Esophagus muscularis mucosa (tissue), 4 donors: ENCODE measurements at regions not wholly inside any gene's neighbourhood (a gene's known extent, or its start where the extent isn't known, plus 50 kb on each side); places are given as distances from the start of the nearest gene placed in this dataset.

Source experiments
- DNase-seq: peaks from one replicate; pipeline ENCODE4 v3.0.0-alpha.2; 2017; ENCODE audit errors: extremely low spot score
- H3K27ac ChIP-seq, 4 donors: fragments of 200-600 bp; sonication (generic); replicated peaks in 1 of 4; 1 replicate in 3 of 4; 2 replicates in 1 of 4; pipeline ENCODE4 v1.5.1; 2016 to 2019; ENCODE audit warnings: mild to moderate bottlenecking in 1 of 4
- H3K27me3 ChIP-seq, 4 donors: fragments of 200-600 bp; sonication (generic); one replicate each; pipeline versions ENCODE4 v1.5.1 to v1.6.0; 2016 to 2019
- H3K36me3 ChIP-seq, 4 donors: fragments of 200-600 bp; sonication (generic); one replicate each; pipeline ENCODE4 v1.5.1; 2016 to 2019
- H3K4me1 ChIP-seq, 4 donors: fragments of 200-600 bp; sonication (generic); one replicate each; pipeline ENCODE4 v1.5.1; 2016 to 2019
- H3K4me3 ChIP-seq, 4 donors: fragments of 200-600 bp; sonication (generic); 1 replicate in 2 of 4; 2 replicates in 2 of 4; pipeline ENCODE4 v1.5.1; 2016 to 2019; ENCODE audit warnings: mild to moderate bottlenecking in 4 of 4, moderate library complexity in 1 of 4
- H3K9me3 ChIP-seq, 4 donors: fragments of 200-600 bp; sonication (generic); 1 replicate in 3 of 4; 2 replicates in 1 of 4; pipeline ENCODE4 v1.5.1; 2016 to 2019
- CTCF ChIP-seq, 3 experiments: fragments of 200-600 bp in 2 of 3; fragments of 450-650 bp in 1 of 3; sonication (generic) in 2 of 3; IDR thresholded peaks; one replicate each; pipeline ENCODE4 v1.5.1; 2017 to 2019; ENCODE audit warnings: antibody characterized with exemption in 3 of 3, mild to moderate bottlenecking in 2 of 3, moderate library complexity in 1 of 3
- EP300 ChIP-seq: sonication (generic); formaldehyde crosslinking; IDR thresholded peaks from one replicate; pipeline ENCODE4 v1.6.1; 2017; ENCODE audit warnings: antibody characterized with exemption
- POLR2A ChIP-seq: fragments of 450-650 bp; IDR thresholded peaks from one replicate; pipeline ENCODE4 v1.6.1; 2017; ENCODE audit warnings: antibody characterized with exemption, moderate library complexity, mild to moderate bottlenecking, low read depth
- POLR2AphosphoS5 ChIP-seq, 2 donors: sonication (generic); formaldehyde crosslinking; IDR thresholded peaks; one replicate each; pipeline ENCODE4 v1.6.1; 2017; ENCODE audit warnings: antibody characterized with exemption in 2 of 2
- WGBS: methylation state at CpG from one replicate; pipeline ENCODE4 v1.1.5; 2018; 5-methylcytosine and 5-hydroxymethylcytosine counted together
- intact Hi-C: fragments of 100-400 bp; cut with DNase I; formaldehyde crosslinking; loops from one replicate; pipeline ENCODE4 v1.15.1; 2023

- H3K4me1 ChIP-seq = no peaks in the 10 kb centered on the region
- H3K27me3 ChIP-seq = no peaks in the 10 kb centered on the region
- no peaks in the 10 kb centered on the region for H3K9me3 ChIP-seq
- H3K27ac ChIP-seq = no peak overlapping the region
- 60% methylated on average over 2 of the region's 2 CpGs for WGBS
- no peak for DNase-seq
- H3K36me3 ChIP-seq = no peaks in the 10 kb centered on the region
- no peak for TF ChIP-seq CTCF (IDR thresholded peaks at IDR 0.05)
- no peak for TF ChIP-seq POLR2AphosphoS5 (IDR thresholded peaks at IDR 0.05)
- TF ChIP-seq EP300 = no peak
- TF ChIP-seq POLR2A = no peak
- no peak overlapping the region for H3K4me3 ChIP-seq
- intact Hi-C loops = no loop called here
These were observed 459.2 kb downstream of the BCOR start for GRCh38 chrX:39638526-39638925.

GRCh38 chrX:39639871-39640270 is 457.9 kb downstream of the BCOR start:
- no peaks in the 10 kb centered on the region for H3K4me1 ChIP-seq
- WGBS = 87% methylated on average over 4 of the region's 4 CpGs
- DNase-seq = no peak
- TF ChIP-seq EP300 (no peak), POLR2AphosphoS5 (IDR thresholded peaks at IDR 0.05) (no peak), POLR2A (no peak), CTCF (IDR thresholded peaks at IDR 0.05) (no peak)
- no peaks in the 10 kb centered on the region for H3K27me3 ChIP-seq
- no peaks in the 10 kb centered on the region for H3K36me3 ChIP-seq
- H3K4me3 ChIP-seq = no peak overlapping the region
- intact Hi-C loops = no loop called here
- H3K9me3 ChIP-seq = no peaks in the 10 kb centered on the region
- no peak overlapping the region for H3K27ac ChIP-seq

GRCh38 chrX:39640866-39641265 is 456.9 kb downstream of the BCOR start:
- no peaks in the 10 kb centered on the region for H3K36me3 ChIP-seq
- no peak overlapping the region for H3K27ac ChIP-seq
- H3K4me3 ChIP-seq = no peak overlapping the region
- H3K4me1 ChIP-seq = no peaks in the 10 kb centered on the region
- no peaks in the 10 kb centered on the region for H3K27me3 ChIP-seq
- no peaks in the 10 kb centered on the region for H3K9me3 ChIP-seq
- no peak for DNase-seq
- 89% methylated on average over 2 of the region's 2 CpGs for WGBS
- TF ChIP-seq POLR2AphosphoS5 (IDR thresholded peaks at IDR 0.05) (no peak), POLR2A (no peak), EP300 (no peak), CTCF (IDR thresholded peaks at IDR 0.05) (no peak)
- intact Hi-C loops = no loop called here

GRCh38 chrX:39642071-39642470 is 455.7 kb downstream of the BCOR start:
- WGBS = 51% methylated on average over 10 of the region's 10 CpGs
- no peaks in the 10 kb centered on the region for H3K9me3 ChIP-seq
- no peak overlapping the region for H3K4me3 ChIP-seq
- intact Hi-C loops = no loop called here
- DNase-seq = no peak
- TF ChIP-seq POLR2AphosphoS5 (IDR thresholded peaks at IDR 0.05) (no peak), EP300 (no peak), POLR2A (no peak), CTCF (IDR thresholded peaks at IDR 0.05) (no peak)
- no peaks in the 10 kb centered on the region for H3K36me3 ChIP-seq
- H3K27me3 ChIP-seq = no peaks in the 10 kb centered on the region
- no peaks in the 10 kb centered on the region for H3K4me1 ChIP-seq
- H3K27ac ChIP-seq = no peak overlapping the region

- TF ChIP-seq POLR2AphosphoS5 (IDR thresholded peaks at IDR 0.05) = no peak
- no peak for TF ChIP-seq EP300
- TF ChIP-seq POLR2A = no peak
- TF ChIP-seq CTCF (IDR thresholded peaks at IDR 0.05) = no peak
- Histone ChIP-seq H3K4me1 (no peaks in the 10 kb centered on the region), H3K27ac (no peak overlapping the region), H3K9me3 (peaks cover 0 to 2% (median 0%) of the 10 kb centered on the region in 4 donors), H3K36me3 (no peaks in the 10 kb centered on the region), H3K27me3 (no peaks in the 10 kb centered on the region), H3K4me3 (no peak overlapping the region)
- intact Hi-C loops = no loop called here
- WGBS = 74% methylated on average over 3 of the region's 3 CpGs
- no peak for DNase-seq
These were observed 454.2 kb downstream of the BCOR start for GRCh38 chrX:39643550-39643949.
